ENCODE measurements at regions not wholly inside any gene's neighbourhood (a gene's known extent, or its start where the extent isn't known, plus 50 kb on each side); places are given as distances from the start of the nearest gene placed in this dataset.

DNA sequence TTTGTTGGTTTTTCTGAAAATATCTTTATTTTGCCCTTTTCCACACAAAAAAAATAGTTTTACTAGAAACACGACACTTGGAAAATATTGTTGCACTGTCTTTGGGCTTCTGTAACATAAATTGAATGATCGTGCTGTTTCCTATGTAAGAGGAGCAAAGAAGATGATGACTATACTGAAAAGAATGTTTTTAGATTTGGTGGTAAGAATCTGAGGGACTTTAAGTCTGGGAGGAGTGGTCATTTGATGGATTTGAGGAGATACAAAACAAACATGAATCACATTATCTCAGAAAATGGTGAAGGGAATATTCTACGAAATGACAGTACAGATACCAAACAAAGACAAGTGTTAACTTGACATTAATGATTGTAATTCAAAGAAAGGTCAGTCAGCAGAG is 328.8 kb downstream of the ADAM29 start:
- Histone ChIP-seq H3K4me2 (ENCODE audit: low read length) (no peak overlapping the region), H3K27ac (ENCODE audit: low read depth, low read length) (no peak overlapping the region), H3K9me2 (ENCODE audit: insufficient read depth) (no peaks in the 10 kb centered on the region; the same call in 1 of the 2 replicates), H3K9ac (ENCODE audit: low read length) (no peak overlapping the region), H3K79me2 (ENCODE audit: insufficient read depth, low read length) (no peaks in the 10 kb centered on the region), H3K27me3 (ENCODE audit: insufficient read depth, low read length) (no peaks in the 10 kb centered on the region), H3K9me3 (ENCODE audit: control insufficient read depth in 1 of 2, insufficient read depth in 1 of 2, low read depth in 1 of 2, low read length in 2 of 2) (no peaks in the 10 kb centered on the region), H3K4me1 (ENCODE audit: control insufficient read depth in 1 of 2, insufficient read depth in 2 of 2, low read length in 2 of 2) (no peaks in the 10 kb centered on the region), H2AFZ (ENCODE audit: low read depth, low read length, poor library complexity, severe bottlenecking) (no peak overlapping the region), H4K20me1 (ENCODE audit: insufficient read depth) (no peaks in the 10 kb centered on the region), H3K36me3 (ENCODE audit: control insufficient read depth in 1 of 2, insufficient read depth in 2 of 2, low read length in 2 of 2) (no peaks in the 10 kb centered on the region), H3K4me3 (replicated peaks in 1 of 2; ENCODE audit: low read depth in 1 of 2, low read length in 2 of 2) (no peak overlapping the region)
- no TSS peak for BruUV-seq (replicated peaks)
- no peak for DNase-seq (ENCODE audit: low read depth, low spot score)
- ChIA-PET CTCF (no interaction called here), POLR2A (no interaction called here), RAD21 (ENCODE audit: low non-redundant PET in 1 of 2, low total read pairs in 2 of 2, uncharacterized antibody in 2 of 2, unreplicated experiment in 2 of 2) (no interaction called here)
- TF ChIP-seq CEBPB (IDR thresholded peaks at IDR 0.05; ENCODE audit: low read depth) (no peak), TCF7L2 (IDR thresholded peaks at IDR 0.05; ENCODE audit: borderline replicate concordance, extremely low read depth, insufficient read depth, insufficient read length) (no peak), RAD21 (IDR thresholded peaks at IDR 0.05; ENCODE audit: low read depth) (no peak), ELF1 (IDR thresholded peaks at IDR 0.05; ENCODE audit: borderline replicate concordance, low read depth) (no peak), EZH2 (IDR thresholded peaks at IDR 0.05) (no peak), SP1 (IDR thresholded peaks at IDR 0.05; ENCODE audit: low read depth) (no peak), EZH2phosphoT487 (IDR thresholded peaks at IDR 0.05; ENCODE audit: borderline replicate concordance) (no peak), ZFX (IDR thresholded peaks at IDR 0.05) (no peak), SRF (IDR thresholded peaks at IDR 0.05; ENCODE audit: low read depth) (no peak), JUND (IDR thresholded peaks at IDR 0.05) (no peak), ZNF274 (IDR thresholded peaks at IDR 0.05; ENCODE audit: low read depth, low read length) (no peak), EGR1 (IDR thresholded peaks at IDR 0.05; ENCODE audit: low read depth) (no peak), CBX3 (IDR thresholded peaks at IDR 0.05; ENCODE audit: low read depth) (no peak), POLR2AphosphoS5 (IDR thresholded peaks at IDR 0.05; ENCODE audit: low read depth, low read length) (no peak), FOSL1 (IDR thresholded peaks at IDR 0.05; ENCODE audit: low read depth) (no peak)
- TF ChIP-seq, protein P1, sequence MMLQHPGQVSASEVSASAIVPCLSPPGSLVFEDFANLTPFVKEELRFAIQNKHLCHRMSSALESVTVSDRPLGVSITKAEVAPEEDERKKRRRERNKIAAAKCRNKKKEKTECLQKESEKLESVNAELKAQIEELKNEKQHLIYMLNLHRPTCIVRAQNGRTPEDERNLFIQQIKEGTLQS (IDR thresholded peaks at IDR 0.05) = no peak
- TF ChIP-seq, protein P2, sequence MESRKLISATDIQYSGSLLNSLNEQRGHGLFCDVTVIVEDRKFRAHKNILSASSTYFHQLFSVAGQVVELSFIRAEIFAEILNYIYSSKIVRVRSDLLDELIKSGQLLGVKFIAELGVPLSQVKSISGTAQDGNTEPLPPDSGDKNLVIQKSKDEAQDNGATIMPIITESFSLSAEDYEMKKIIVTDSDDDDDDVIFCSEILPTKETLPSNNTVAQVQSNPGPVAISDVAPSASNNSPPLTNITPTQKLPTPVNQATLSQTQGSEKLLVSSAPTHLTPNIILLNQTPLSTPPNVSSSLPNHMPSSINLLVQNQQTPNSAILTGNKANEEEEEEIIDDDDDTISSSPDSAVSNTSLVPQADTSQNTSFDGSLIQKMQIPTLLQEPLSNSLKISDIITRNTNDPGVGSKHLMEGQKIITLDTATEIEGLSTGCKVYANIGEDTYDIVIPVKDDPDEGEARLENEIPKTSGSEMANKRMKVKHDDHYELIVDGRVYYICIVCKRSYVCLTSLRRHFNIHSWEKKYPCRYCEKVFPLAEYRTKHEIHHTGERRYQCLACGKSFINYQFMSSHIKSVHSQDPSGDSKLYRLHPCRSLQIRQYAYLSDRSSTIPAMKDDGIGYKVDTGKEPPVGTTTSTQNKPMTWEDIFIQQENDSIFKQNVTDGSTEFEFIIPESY (IDR thresholded peaks at IDR 0.05; ENCODE audit: extremely low read depth, insufficient replicate concordance, low read length) = no peak
- TF ChIP-seq, protein P3, sequence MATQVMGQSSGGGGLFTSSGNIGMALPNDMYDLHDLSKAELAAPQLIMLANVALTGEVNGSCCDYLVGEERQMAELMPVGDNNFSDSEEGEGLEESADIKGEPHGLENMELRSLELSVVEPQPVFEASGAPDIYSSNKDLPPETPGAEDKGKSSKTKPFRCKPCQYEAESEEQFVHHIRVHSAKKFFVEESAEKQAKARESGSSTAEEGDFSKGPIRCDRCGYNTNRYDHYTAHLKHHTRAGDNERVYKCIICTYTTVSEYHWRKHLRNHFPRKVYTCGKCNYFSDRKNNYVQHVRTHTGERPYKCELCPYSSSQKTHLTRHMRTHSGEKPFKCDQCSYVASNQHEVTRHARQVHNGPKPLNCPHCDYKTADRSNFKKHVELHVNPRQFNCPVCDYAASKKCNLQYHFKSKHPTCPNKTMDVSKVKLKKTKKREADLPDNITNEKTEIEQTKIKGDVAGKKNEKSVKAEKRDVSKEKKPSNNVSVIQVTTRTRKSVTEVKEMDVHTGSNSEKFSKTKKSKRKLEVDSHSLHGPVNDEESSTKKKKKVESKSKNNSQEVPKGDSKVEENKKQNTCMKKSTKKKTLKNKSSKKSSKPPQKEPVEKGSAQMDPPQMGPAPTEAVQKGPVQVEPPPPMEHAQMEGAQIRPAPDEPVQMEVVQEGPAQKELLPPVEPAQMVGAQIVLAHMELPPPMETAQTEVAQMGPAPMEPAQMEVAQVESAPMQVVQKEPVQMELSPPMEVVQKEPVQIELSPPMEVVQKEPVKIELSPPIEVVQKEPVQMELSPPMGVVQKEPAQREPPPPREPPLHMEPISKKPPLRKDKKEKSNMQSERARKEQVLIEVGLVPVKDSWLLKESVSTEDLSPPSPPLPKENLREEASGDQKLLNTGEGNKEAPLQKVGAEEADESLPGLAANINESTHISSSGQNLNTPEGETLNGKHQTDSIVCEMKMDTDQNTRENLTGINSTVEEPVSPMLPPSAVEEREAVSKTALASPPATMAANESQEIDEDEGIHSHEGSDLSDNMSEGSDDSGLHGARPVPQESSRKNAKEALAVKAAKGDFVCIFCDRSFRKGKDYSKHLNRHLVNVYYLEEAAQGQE (IDR thresholded peaks at IDR 0.05; ENCODE audit: low read depth) = no peak
- TF ChIP-seq, protein P4, sequence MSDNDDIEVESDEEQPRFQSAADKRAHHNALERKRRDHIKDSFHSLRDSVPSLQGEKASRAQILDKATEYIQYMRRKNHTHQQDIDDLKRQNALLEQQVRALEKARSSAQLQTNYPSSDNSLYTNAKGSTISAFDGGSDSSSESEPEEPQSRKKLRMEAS (IDR thresholded peaks at IDR 0.05) = no peak
- TF ChIP-seq, protein P5, sequence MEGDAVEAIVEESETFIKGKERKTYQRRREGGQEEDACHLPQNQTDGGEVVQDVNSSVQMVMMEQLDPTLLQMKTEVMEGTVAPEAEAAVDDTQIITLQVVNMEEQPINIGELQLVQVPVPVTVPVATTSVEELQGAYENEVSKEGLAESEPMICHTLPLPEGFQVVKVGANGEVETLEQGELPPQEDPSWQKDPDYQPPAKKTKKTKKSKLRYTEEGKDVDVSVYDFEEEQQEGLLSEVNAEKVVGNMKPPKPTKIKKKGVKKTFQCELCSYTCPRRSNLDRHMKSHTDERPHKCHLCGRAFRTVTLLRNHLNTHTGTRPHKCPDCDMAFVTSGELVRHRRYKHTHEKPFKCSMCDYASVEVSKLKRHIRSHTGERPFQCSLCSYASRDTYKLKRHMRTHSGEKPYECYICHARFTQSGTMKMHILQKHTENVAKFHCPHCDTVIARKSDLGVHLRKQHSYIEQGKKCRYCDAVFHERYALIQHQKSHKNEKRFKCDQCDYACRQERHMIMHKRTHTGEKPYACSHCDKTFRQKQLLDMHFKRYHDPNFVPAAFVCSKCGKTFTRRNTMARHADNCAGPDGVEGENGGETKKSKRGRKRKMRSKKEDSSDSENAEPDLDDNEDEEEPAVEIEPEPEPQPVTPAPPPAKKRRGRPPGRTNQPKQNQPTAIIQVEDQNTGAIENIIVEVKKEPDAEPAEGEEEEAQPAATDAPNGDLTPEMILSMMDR (IDR thresholded peaks at IDR 0.05 in 2 of 3, conservative IDR thresholded peaks at IDR 0.05 in 1 of 3; ENCODE audit: borderline replicate concordance in 1 of 3, insufficient read depth in 1 of 3, low read depth in 2 of 3, low read length in 2 of 3) = no peak
- intact Hi-C loops (cut with micrococcal nuclease) = no loop called here
- no peak for ATAC-seq
